GM19372 (cell line): ENCODE measurements at regions not wholly inside any gene's neighbourhood (a gene's known extent, or its start where the extent isn't known, plus 50 kb on each side); places are given as distances from the start of the nearest gene placed in this dataset.
"Not testable (repeated sequence)": the region's sequence is repeated elsewhere in the genome, so short reads cannot be mapped to it uniquely, and the experiment has no call there.

Experiments used
- ATAC-seq: cut with Tn5 transposase; IDR thresholded peaks from one replicate; pipeline ENCODE4 v1.9.1; 2021; ENCODE audit warnings: mild to moderate bottlenecking, low read depth, moderate library complexity; ENCODE audit not compliant: unreplicated experiment

DNA sequence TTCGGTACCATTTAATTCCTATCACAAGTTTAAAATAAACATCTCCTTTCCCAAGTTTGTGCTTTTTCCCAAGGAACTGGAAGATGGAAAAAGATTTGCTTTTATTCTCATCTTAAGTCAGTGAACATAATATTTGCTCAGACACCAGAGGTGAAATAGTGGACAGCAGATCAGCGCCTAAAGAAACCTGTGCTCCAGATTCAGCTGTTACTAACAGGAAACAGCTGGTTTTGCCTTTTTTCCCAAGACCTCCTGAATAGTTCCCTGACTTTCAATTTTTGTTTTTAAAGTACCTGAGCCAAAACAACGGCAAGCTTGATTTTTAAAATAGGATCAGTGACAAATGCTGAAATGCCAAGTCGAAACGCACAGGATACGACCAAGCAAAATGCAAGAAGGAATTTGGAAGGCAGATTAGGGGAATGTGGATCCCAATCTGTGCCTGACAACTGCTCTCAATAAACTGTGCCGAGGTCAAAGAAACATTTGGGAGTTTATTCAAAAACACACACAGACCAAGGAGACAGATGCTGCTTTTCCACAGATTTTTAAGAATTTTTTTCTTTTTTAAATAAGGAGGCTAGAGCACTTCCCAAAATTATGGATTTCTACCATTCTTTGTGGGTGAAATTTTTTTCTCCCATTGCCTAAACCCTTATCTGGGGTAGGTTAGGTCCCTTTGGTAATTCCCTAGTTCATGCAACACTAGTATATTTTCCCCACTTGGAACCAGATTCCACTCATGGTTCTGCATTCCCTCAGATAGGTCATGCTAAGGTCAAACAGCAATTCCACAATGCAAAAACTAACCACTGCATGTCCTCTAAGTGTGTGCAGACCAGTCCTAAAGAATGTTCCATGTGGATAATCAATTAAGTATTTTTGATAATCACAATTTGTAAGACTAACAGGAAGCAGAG, 121.5 kb upstream of the PDE1A start:
- no peak for ATAC-seq

DNA sequence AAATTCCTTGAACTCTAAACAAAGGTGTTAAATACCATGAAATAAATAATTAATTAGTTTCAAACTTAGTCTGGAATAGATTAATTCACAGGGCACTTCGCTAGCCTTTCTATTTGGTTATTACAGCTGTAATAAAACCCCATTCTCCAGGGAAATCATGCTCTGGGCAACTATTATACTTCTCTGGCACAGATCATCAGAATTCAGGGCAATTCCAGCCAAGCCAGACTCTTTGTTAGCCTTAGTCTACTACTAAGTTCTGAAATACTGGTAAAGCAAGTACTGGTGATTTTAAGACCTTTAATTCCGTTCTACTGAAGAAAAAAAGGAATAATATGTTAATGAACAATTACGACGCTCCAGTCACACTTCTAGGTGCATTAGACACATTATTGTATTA, 123.4 kb upstream of the PDE1A start:
- no peak for ATAC-seq

DNA sequence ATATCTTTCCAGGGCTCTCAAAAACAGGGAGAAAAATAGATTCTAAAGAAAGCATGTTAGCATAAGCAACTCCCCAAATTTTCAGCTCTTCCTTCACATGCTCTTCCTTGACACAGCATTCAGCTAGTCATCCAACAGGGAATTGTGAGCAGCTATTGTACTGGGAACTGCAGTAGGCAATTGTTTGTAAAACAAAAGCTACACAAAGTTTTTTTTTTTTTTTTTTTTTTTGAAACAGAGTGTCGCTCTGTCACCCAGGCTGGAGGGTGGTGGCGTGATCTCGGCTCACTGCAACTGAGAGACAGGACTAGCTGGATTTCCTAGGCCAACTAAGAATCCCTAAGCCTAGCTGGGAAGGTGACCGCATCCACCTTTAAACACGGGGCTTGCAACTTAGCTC, 125.4 kb upstream of the PDE1A start:
- not testable (repeated sequence) for ATAC-seq

DNA sequence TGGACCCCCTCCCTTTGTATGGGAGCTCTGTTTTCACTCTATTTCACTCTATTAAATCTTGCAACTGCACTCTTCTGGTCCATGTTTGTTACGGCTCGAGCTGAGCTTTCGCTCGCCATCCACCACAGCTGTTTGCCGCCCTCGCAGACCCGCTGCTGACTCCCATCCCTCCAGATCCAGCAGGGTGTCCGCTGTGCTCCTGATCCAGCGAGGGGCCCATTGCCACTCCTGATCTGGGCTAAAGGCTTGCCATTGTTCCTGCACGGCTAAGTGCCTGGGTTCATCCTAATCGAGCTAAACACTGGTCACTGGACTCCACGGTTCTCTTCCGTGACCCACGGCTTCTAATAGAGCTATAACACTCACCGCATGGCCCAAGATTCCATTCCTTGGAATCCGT, 125.9 kb upstream of the PDE1A start:
- ATAC-seq: not testable (repeated sequence)

DNA sequence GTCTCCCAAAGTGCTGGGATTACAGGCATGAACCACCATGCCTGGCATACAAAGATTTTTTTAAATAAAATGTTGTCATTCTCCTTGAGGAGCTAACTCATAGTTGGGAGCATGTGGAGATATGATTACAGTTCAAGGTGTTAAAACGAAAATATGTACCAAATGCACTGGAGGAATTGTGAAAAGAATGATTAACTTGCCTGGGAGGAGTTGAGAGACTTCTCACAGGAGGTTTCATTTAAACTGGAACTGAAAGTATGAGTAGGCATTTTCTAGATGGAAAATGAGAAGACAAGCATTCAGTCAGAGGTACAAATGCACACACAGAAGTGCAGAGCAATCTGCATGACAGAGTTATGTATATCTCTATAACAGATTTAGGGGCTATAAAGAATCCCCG, 126.6 kb upstream of the PDE1A start:
- ATAC-seq: peak; percentile 99

DNA sequence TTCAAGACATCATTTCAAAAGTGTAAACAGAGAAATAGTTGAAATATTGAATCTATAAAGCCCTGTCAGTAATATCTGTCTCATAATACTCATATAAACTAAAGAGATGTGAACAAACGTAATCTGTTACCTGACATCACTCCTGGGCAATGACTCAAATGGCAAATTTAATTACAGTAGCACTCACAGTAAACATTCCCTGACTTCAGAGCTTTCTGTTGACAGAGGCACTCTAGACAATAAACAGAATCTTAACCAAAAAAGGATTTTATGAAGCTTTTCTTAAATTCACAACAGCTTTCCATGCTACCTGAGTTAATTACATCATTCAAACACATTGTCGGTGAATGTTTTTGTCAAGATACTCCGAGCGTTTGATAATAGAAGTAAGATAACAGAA, 128.1 kb upstream of the PDE1A start:
- ATAC-seq: no peak

DNA sequence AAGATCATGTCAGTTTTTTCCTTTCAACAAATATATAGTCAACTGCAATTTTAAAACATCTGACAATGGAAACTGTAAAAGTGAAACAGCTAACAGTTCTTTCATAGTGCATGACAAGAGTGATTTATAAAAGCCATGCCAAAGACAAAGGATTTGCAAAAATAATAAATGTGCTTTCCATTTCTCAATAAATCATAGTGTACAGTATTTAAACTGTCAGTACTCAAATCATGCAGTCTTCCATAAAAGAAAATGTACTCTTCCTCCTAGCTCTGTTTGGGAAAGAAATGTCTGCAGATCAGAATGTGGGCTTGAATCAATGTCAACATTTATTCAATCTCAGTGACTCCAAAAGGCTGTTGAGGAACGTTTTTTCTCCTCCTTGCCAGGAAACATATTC, 131.7 kb upstream of the PDE1A start:
- ATAC-seq: no peak

DNA sequence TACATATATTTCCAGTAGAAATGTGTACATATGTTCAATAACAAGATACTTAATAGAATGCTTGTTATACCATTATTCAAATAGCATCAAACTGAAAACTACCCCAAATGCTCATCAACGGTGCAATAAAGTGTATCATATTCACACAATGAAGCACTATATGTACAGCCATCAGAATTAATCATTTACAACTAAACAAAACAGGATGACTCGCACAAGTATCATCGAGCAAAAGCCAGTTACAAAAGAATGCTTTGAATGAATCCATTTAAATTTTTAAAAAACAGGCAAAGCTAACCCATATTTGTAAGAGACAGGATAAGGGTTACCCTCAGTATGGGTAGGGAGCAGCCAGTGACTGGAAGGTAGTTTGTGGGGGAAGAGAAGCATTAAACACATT, 132.8 kb upstream of the PDE1A start:
- no peak for ATAC-seq

DNA sequence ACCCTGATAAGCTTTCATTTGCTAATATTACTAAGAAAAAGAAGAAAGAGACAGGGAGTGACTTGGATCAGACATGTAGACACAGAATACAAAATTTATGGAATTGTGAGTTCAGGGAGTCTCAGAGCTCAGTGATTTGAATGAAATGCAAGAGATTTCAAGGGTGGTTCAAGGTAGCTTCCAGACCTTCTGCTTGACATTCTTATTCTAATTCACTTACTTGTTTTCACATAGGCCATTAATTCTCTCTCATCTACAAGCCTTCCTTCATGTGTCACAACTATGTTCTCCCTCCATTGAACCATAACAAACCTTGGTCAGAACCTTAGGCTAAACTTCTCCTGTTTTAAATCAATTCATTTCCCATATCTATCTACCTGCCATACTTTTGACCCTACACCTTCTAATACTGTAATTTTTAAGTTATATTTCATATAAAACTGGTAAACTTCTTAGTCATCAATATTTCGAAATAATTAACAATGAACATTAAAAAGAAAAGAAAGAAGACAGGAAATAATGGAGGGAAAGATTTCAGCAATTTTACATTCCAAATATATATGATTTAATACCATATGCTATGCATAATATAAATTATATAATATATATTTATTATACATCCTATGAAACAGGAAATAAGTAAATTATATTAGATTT, 139.2 kb upstream of the PDE1A start:
- no peak for ATAC-seq

DNA sequence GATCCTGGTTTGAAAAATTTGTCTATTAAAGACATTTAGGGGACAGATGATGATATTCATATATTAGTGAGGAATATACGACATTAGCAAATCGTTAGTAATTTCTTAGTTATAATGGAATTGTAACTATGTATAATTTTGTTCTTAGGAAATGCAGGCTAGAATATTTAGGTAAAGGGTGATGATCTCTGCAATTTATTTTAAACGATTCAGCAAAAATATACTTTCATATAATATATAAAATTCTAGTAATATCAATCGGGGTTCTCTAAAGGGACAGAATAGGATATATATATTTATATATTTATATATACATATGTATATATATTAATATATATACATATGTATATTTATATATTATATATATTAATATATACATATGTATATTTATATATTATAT, 142.5 kb upstream of the DNAJC10 start:
- no peak for ATAC-seq

DNA sequence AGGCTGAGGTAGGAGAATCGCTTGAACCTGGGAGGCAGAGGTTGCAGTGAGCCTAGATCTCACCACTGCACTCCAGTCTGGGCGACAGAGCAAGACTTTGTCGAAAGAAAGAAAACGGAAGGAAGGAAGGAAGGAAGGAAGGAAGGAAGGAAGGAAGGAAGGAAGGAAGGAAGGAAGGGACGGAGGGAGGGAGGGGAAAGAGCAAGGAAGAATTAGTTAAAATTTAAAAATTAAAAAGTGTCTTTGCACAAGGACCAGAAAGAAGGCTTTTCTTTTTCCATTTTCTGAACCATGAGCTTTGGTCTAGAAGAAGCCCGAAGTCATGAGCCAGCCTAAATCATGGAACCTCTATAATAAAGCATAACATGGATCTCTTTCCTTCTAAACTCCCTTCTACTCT, 138.2 kb upstream of the DNAJC10 start:
- ATAC-seq: no peak

DNA sequence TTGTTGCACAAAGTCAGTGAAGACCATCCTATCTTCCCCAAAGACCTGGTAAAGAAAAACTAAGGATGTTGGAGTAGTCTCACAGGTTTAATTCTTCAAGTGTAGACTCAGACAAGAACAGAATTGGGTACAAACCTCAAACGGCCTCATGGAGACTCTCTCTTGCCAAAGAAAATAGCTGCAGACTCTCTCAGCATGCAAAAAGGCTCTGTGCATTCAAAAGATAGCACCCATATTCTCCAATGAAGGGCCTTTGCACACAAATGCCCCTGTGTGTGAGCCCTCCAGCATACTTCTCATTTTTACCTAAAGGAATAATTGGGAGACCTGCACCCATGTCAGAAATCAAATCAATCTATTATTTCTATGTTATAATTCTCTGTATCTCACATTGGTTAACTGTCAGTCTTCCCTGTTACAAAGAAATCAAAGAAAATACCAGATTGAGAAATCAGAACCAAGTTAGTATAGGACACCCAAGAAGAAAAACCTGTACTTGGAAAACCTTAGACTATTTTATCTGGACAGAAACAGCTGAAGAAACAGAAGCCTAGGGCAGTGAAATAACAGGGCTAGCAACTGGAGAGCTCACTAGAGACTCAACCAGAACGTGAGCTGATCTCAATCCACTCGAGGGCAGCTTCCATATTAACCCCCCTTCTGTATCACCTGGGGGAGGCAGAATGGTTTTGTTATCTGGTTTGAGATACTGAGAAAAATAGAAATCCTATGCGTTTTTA, 134.7 kb upstream of the DNAJC10 start:
- no peak for ATAC-seq

DNA sequence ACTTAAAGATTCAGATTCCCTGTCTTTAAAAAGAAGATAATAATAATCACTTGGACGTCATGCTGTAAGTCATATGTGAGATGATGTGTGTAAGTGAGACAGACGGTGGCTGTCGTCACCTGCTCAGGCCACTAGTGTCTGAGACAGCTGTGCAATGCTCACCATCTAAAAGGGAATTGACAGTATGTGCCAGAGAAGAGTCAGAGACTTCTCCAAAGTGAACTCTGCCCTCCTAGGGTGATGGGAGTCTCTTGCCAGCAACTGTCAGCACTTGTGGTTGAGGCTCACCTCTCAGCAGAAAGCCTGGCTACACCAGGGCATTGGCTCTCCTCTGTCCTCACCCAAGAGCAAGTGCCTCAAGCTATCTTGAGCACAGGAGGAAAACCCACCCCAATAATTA, 131.6 kb upstream of the DNAJC10 start:
- no peak for ATAC-seq

DNA sequence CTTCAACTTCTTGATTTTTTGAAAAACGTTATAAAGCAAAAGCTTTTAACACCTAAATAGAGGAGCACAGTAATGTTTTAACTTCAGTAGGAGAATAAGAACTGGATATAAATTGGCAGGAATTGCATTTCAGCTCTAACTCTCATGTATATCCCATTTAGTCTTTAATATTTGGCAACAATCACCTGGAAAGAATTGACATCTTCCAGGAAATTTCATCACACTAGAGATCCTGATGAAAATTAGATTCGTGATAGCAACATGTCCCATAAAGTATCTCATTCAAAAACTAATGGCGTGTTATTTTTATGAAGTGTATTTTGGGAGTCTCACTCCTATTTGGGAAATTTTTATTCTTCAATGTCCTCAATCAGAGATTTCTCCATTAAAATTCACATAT, 131.1 kb upstream of the DNAJC10 start:
- ATAC-seq: no peak

DNA sequence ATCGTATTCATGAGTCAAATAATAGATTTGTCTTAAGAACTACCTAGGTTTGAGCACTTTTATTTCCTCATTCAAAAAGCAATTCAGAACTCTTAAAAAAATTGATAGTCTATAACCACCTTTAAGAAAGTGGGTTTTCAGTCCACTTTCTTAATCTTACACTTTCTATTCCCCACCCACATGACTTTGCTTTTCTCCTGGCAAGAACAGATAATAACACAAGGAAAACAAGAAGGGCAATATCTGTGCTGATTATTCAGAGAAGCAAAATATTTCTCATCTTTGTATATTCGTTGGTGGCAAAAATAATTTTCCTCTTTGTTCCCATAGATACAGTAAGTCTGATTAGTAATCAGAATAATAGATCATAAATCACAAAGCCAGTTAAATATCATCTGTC, 130.6 kb upstream of the DNAJC10 start:
- no peak for ATAC-seq

DNA sequence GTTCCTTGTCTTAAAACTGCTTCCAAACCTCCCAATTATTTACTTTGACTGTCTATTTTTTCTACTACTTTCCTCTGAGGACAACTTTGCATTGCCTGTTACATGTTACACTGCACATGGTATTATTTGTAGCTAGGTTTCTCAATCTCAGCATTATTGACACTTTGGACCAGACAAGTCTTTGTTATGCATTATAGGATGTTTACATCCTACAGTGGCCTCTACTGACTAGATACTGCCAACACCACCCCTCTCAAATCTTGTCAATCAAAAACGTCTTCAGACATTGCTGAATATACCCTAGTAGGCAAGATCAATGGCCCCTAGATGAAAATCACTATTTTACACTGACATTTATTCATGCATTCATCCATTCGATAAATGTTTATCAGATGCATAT, 129.6 kb upstream of the DNAJC10 start:
- peak; percentile 84 for ATAC-seq

DNA sequence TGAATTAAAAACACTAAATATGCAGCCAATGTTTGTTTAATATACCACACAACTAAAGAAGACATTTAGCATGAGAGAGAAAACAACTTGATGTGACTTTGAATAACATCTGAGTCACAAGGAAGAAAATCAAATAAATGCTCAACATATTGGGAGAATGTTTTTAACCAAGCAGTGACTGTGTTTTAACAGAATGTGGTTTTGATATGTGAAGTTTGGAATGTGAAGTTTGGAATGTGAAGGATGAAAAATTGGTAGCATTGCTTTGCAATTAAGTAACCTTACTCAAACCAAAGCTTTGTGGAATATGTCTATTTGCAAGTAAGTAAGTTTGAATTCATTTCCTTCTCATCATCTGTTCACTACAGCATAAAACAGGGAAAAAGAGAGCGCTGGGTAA, 128.2 kb upstream of the DNAJC10 start:
- no peak for ATAC-seq

DNA sequence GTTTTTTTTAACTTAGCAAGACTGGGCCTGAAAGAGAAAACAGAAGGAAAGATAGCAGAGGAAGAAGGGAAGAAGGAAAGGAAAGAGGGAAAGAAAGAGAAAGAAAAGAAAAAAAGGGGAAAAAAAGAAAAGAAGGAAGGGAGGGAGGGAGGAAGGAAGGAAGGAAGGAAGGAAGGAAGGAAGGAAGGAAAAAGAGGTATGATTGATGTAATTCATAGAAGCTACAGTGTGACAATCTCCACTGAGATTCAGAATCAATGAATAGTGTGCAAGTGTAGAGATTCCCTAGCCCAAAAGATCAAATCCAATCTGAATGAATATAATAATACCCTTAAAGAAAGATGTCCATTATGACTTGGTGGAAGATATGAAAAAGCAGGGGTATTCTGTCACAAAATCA, 126.9 kb upstream of the DNAJC10 start:
- no peak for ATAC-seq

DNA sequence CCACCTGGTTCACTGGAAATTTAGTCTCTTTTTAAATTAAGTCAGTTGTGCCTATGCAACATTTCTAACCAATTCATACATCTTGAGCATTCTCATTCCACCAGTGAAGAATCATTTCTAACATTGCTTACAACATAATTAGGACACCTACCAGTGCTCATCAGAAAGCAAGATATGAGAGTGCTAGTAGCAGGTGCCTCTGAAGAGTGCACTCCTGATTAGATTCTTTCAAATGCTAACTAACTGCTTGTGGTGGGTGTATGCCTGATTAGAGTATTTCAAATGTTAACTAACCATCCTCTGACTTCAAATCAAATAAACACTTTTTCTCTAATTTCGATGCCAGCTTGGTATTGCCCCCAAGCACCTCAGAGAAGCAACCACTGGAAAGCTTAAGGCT, 124.3 kb upstream of the DNAJC10 start:
- no peak for ATAC-seq

DNA sequence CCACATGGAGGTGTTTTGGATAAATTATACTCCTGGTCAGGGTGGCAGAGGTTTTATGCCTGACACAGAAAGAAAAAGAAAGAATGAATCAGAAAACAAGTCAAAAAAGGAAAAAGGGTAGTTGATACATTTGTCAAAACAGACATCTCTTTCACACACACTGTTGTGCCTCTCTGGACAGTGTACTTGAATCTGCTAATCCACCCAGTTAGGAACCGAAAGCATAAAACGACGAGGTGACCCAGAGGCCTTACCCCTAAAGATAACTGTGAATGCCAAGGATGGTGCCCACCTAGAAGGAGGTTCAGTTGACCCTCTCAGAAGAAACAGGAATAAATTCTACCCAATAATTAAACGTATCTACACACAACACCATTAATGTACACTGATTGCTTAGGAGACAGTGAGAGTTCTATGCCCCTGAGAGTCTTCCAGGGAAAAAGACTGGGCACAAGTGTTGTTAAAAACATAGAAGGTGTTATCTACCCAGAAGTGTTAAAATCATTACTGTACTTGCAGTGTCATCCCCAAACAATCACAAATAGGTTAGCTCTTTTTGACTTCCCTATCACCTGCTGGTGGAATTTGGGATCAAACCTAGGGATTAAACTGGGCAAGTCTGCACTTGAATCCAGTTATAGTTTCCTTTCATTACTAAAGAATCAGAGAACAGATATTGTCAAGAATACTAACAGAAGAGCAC, 123.2 kb upstream of the DNAJC10 start:
- ATAC-seq: no peak
